HG03469 (cell line): ENCODE measurements at regions not wholly inside any gene's neighbourhood (a gene's known extent, or its start where the extent isn't known, plus 50 kb on each side); places are given as distances from the start of the nearest gene placed in this dataset.
"Not testable (repeated sequence)": the region's sequence is repeated elsewhere in the genome, so short reads cannot be mapped to it uniquely, and the experiment has no call there.

Source experiments
- ATAC-seq: cut with Tn5 transposase; IDR thresholded peaks from one replicate; pipeline ENCODE4 v1.9.1; 2021; ENCODE audit warnings: mild to moderate bottlenecking, moderate library complexity, moderate number of reproducible peaks; ENCODE audit not compliant: unreplicated experiment

GRCh38 chr1:243074224-243074623, 180.9 kb downstream of the CEP170 start:
- ATAC-seq = not testable (repeated sequence)

DNA sequence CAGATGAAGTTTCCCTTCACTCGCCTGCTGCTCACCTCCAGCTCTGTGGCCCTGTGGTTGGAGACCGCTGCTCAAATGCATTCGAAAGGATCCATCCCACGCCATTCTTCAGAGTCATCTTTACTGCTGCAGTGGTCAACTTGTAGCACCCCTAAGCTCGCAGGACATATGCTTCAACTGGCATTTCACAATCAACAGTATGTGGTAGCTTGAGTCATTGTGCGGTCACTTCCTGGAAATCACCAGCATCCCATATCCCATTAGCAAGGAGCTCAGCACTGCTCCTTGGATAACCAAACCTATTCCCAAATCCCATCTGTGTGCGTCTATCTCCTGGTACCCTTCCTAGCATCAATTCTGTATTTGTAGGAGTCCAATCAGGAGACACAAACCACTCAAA, 188.0 kb downstream of the CEP170 start:
- ATAC-seq = not testable (repeated sequence)

DNA sequence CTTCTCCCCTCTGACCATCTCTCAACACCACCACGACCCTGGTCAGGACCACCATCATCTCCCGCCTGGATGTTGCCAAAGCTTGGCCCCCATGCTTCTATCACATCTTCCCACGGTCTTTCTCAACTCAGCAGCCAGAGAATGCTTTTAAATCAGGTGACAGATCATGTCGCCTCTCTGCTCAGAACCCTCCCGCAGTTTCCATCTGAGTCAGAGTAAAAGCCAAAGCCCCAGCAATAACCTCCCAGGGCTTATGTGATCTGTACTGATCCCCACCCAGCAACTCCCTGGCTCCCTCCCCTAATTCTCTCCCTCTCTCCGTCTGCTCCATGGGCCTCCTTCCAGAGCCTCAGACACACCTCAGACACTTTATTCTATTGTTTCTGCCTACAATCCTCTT, 193.1 kb downstream of the CEP170 start:
- ATAC-seq = not testable (repeated sequence)

GRCh38 chr1:243055510-243055909, 199.6 kb downstream of the CEP170 start:
- not testable (repeated sequence) for ATAC-seq

DNA sequence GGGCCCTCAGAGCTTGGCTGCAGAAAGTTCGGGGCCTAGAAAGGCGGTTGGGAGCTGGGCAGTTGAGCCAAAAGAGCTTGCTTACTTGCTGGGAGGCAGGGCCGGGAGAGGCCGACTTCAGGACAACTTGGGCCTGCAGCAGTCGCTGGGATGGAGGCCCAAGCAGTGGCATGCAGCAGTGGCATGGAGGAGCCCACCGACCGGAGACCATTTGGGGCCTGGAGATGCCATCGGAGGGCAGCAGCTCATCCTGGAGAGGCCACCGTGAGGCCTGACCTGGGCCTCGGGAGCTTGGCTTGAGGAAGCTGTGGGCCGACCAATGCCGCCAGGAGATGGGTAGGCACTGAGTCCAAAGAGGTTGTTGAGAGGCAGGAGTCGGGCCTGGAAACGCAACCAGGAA, 200.0 kb downstream of the CEP170 start:
- not testable (repeated sequence) for ATAC-seq

DNA sequence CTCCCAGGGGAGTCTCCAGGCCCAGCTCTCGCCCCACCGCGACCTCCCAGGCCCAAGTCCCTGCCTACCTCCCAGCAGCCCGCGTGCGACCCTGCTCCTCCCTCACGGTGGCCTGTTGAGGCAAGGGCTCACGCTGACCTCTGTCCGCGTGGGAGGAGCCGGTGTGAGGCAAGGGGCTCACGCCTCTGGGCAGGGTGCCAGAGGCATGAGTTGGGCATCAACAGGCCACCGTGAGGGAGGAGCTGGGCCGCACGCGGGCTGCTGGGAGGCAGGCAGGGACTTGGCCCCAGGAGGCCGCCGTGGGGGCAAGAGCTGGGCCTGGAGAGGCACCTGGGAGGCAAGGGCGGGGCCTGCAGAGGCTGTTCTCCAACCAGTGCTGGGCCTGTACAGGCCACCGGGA, 200.4 kb downstream of the CEP170 start:
- not testable (repeated sequence) for ATAC-seq

DNA sequence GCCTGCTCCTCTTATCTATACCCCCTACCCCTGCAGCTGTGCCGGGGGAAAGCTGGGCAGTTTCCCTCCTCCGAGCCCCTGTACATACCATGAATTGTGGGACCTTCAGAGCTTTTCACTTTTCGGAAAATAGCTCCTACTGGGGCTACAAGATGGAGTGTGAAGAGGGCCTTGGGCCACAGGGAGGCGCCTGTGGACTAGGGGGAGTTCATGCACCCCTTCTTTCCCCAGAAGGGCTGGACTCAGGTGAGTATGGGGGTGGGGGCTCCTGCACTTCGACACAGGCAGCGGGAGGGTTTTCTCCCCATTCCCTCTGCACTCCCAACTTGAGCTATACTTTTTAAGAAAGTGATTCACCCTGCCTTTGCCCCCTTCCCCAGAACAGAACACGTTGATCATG, 202.0 kb downstream of the CEP170 start:
- not testable (repeated sequence) for ATAC-seq

DNA sequence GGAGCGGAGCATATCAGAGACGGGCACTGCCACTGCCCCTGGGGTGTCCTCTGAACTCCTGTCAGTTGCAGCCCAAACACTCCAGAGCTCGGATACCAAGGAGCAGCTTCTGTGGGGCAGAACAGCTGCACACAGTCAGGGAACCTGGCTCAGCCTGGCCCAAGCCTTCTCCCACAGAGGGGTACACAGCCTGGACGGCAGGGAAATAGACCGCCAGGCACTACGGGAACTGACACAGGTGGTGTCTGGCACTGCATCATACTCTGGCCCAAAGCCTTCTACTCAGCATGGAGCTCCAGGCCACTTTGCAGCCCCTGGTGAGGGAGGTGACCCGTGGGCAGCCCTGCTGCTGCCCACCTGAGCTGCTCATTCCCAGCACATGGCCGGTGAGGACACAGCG, 204.5 kb downstream of the CEP170 start:
- not testable (repeated sequence) for ATAC-seq

DNA sequence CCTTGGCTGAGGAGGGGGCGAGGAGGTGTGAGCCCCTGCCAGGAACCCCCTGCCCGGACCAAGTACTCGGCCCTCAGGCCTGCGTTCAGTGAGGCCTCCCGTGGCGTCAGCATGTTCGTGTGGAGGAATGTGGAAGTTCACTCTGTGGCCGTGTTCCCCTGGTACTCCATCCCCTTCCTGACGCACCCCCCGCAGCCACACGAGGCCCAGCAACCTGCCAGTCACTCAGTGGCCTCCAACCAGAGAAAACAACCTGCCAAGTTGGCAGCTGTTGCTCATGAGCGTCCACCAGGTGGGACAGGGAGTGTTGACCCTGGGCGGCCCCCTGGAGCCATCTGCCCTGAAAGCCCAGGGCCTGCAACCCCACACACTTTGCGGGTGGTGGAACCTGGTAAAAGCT, 205.4 kb downstream of the CEP170 start:
- ATAC-seq = not testable (repeated sequence)

- ATAC-seq = not testable (repeated sequence)
These were observed 233.7 kb downstream of the CEP170 start for GRCh38 chr1:243021365-243021764.

GRCh38 chr1:243019030-243019635, 235.9 kb downstream of the CEP170 start:
- ATAC-seq = not testable (repeated sequence)

- not testable (repeated sequence) for ATAC-seq
These were observed 244.4 kb downstream of the CEP170 start for GRCh38 chr1:243010719-243011118.

GRCh38 chr1:243001003-243001402, 254.1 kb downstream of the CEP170 start:
- ATAC-seq = not testable (repeated sequence)

DNA sequence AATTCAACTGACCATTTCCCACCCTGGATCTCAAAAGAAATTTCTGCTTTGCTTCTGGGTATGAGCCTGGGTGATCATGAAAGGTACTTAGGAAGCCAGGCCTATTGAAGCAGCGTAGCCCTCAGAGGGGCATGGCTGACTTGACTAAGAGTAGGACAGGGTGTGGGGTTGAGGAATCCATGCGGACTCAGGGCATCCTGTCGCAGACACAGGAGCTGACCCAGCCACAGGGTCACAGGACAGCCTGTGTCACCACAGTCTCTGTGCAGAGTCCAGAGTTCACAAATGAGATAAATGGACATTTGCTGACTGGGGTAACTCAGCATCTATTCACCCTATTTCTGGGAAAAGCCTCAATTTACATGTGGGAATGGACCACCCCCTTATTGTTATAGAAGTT, 262.3 kb downstream of the CEP170 start:
- not testable (repeated sequence) for ATAC-seq

- ATAC-seq = not testable (repeated sequence)
These were observed 270.0 kb downstream of the CEP170 start for GRCh38 chr1:242985096-242985495.

DNA sequence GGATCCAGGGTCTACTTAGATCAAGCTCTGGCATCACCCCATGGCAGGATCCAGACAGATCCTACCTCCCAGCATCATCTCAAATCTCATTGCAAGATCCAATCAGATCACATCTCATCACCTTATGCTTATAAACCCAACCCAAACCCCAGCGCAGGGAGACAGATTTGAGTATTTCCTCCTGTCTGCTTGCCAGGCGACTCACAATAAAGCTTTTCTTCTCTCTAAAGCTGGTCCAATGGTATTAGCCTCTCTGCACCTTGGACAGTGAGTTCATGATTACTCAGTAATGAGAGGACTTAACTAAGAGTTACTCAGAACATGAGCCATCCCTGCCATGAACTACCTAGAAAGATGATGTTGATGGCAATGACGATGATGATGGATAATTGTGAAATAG, 281.7 kb downstream of the CEP170 start:
- not testable (repeated sequence) for ATAC-seq

GRCh38 chr1:242966892-242967291, 288.2 kb downstream of the CEP170 start:
- no peak for ATAC-seq

- ATAC-seq = not testable (repeated sequence)
These were observed 295.7 kb downstream of the CEP170 start for GRCh38 chr1:242959397-242959796.

- not testable (repeated sequence) for ATAC-seq
These were observed 300.1 kb downstream of the CEP170 start for GRCh38 chr1:242954945-242955344.

DNA sequence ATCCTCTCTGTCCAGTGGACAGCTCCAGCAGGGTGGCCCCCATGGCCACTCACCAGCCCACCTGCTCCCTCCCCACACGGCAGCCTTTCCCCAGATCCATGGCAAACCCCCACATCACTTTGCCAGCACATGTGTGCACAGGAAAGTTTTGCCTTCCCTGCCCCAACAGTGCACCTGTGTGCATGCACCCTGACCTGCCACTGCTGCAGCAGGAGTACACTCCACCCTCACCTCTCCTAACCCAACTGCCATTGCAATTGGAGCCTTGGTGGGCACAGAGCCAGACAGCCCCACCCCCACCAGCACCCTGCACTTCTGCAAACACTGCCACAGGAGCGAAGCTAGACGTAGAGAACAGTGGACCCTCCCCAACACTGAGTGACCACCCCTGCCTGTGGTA, 308.9 kb downstream of the CEP170 start:
- no peak for ATAC-seq

DNA sequence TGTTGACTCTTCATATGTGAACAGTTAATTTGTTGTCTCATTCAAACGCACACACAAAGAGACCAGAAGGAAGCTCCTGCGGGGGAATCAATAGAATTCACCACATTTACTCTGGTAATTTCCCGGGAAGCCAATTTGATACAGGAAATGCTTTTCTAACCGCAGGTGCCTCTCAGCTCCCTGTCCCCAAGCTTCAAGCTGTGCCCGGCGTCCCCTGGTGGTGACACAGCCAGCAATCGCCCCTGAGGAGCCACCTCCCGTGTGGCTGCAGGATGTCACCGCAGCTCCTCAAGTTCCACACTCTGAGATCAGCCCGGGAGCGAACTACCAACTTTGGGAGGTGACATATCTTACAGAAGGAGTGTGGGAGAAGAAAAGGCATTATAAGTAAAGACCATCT, 318.4 kb downstream of the CEP170 start:
- not testable (repeated sequence) for ATAC-seq

DNA sequence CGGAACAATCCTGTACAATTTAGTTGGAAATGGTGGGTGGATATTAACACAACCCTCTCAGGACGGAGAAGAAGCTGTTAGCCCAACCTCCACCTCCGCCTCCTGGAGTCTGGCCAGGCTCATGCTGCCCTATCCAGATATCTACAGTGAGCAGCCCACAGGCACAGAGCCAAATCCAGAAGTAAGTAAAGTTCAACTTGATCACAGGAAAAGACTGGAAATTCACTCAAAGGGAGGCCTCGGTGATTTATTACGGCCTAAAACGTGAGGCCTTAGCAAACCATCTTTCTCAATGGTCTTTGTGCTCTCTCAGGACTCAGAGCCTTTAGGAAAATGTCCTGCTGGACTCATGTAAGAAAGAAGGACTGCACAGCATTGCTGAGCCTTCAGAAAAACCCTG, 330.4 kb downstream of the CEP170 start:
- not testable (repeated sequence) for ATAC-seq

DNA sequence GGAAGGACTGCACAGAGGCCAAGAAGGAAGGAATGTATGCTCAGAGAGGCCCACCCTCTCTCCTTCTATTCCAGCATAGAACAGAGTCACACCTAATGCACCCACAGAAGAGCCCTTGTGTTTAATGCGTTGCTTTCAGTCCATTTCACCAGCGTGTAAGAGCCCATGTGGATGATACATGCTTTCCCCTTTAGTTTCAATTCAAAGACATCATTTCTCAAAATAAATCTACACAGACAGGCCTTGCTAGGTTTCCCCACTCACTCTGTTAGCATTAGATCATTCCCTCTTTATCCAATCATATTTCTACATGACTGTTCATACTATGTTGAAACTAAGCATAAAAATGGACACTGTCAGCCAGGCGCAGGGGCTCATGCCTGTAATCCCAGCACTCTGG, 331.5 kb downstream of the CEP170 start:
- ATAC-seq = not testable (repeated sequence)
